ENCODE measurements at regions not wholly inside any gene's neighbourhood (a gene's known extent, or its start where the extent isn't known, plus 50 kb on each side); places are given as distances from the start of the nearest gene placed in this dataset.

GRCh38 chr5:143692342-143692741, 119.6 kb upstream of the HMHB1 start:
- DNase-seq, result no peak

DNA sequence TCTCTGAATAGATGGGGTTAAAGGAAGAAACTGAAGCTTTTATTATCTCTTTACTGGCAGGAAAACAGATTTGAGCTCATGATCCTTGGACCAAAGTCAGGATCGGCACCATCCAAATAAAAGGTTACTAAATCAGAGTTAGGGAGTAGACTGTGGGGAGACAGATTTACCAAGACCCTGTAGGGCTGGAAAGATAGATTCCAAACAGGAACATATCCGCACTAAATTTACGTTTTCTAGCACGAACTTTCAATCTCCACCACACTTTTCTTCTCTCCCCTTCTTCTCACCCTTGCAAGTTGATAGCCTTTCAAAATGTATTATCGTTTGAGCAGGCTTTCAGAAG, 120.0 kb upstream of the HMHB1 start:
- DNase-seq, result no peak

DNA sequence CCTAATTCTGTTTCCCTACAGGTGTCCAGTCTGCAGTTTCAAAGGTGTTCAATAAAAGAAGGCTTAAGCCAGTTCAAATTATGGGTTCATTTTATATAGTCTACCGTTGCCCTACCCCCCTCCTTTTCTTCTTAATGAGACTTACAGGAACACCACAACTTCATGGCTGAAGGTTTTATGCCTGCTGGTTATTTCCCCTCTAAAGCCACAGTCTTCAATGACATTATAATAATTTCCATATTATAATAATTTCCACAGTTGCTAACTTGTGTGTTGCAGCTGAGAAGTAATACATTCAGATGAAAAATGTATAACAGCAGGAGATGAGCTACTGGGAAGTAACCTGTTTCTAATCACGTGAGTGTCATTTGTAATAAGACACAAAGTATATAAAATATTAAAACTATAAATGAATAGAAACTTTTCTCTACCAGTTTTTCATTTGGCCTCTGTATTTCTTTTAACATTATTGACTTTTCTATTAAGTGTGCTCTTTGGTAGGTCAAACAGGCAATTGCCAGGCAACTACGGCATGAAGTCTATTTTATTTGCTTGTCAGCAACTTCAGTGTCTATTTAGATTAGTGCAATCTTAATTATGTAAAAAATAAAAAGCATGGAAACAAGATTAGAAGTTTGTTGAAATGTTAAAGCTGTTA, 120.5 kb upstream of the HMHB1 start:
- DNase-seq, result no peak

DNA sequence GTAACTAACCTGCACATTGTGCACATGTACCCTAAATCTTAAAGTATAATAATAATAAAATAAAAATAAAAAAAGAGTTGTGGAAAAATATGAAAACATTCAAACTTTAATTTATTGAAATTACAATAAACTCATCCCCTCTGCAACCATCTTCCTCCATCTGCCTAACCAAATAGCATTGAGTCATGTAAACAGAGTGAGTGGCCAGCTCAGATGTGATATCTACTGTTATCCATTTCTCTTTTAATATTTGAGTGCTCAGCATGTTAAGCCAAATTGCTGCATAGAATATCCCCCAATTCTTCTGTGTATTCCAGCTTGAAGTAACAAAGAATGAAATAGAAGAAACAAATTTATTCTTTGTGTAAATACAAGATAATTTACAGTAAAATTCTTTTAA, 124.4 kb upstream of the HMHB1 start:
- DNase-seq, result no peak

- DNase-seq, result no peak
These were observed 126.6 kb upstream of the HMHB1 start for GRCh38 chr5:143685246-143685815.

- DNase-seq, result no peak
These were observed 128.5 kb upstream of the HMHB1 start for GRCh38 chr5:143683459-143683858.

DNA sequence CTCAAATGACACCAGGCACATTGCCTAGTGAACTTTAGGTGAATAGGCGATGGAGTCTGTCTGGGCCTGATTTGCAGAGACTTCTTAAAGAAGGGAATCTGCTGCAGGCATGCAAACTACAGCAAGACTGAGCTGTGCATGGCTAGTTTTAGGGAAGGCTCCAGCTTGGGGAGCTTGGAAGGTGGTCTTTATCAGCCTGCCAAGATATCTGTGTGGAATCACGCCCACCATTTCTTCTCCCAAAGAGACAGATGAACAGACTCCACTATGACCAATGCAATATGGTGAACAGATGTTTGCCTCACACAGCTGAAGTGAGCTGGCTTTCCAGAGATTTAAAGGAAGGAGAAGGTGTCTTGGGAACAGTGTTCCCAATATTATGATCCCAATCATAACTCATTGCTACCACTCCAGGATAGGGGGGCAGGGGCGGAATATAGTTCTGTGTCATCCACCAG, 129.0 kb upstream of the HMHB1 start:
- DNase-seq, result no peak

- DNase-seq, result no peak
These were observed 129.6 kb upstream of the HMHB1 start for GRCh38 chr5:143682246-143682905.

DNA sequence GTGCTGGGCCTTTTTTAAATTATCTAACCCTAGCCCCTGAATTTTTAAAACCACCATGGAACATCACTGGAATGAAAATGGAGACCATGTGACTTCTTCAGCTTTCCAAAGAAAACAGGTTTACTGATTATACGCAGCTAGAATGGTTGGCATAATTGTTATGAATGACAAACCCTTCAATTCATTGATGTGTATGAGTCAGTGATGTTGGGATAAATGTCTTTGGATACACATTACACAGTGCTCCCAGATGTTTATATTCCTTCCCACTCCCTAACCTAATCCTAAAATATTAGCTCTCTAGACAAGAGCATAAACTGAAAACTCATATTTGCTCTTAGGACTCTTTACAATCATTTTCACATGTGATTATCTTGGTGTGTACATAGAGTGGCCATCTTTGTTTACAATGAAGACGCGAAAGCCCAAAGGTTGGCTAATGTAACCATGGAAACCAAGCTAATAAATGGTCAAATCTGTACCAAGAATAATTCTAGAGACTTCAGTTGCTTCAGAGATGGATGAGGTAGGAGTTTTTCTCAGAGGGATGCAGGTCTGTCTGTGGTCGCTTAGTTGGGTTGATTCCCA, 131.2 kb upstream of the HMHB1 start:
- no peak for DNase-seq

GRCh38 chr5:143679777-143680176, 132.2 kb upstream of the HMHB1 start:
- no peak for DNase-seq

GRCh38 chr5:143678148-143678905, 133.6 kb upstream of the HMHB1 start:
- no peak for DNase-seq

DNA sequence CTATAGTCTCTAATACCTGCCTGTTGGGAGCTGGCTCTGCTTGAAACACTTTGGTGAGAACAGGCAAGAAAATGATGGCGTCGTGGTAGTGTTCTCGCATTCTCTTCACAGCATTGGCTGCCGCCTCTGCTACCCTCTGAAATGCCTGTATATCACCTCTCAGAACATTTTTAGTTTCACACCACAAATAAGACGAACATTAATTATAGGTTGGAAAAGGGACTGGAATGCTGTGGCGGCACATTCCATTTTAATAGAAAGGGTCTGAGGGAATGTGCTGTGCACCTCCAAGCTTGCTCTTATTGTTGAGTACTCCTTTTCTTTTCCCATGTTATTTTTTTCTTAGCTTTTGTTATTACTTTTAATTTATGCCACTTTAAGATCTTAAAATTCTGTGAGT, 134.6 kb upstream of the HMHB1 start:
- no peak for DNase-seq

GRCh38 chr5:143676802-143677201, 135.2 kb upstream of the HMHB1 start:
- no peak for DNase-seq

- no peak for DNase-seq
These were observed 137.5 kb upstream of the HMHB1 start for GRCh38 chr5:143674469-143674786.

- DNase-seq, result no peak
These were observed 138.1 kb upstream of the HMHB1 start for GRCh38 chr5:143673676-143674468.

- no peak for DNase-seq
These were observed 139.2 kb upstream of the HMHB1 start for GRCh38 chr5:143672806-143673205.

- no peak for DNase-seq
These were observed 140.0 kb upstream of the HMHB1 start for GRCh38 chr5:143671674-143672569.

DNA sequence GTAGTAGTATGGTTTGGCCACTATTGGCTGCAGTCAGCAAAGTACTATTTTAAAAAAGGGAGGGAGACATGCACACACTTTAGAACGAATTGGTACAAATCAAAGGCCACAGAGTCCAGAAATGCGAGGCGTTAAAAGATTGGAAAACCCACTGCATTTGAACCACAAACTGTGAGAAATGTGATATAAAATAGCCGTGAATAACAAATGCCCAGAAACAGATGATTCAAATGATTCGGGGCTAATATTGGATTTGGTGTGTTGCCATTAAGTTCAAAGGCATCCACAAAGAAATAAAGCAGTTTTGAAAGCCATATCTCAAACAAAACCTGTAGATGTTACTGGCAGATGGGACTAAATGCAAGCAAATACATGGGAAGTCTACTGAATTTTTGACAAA, 140.9 kb upstream of the HMHB1 start:
- DNase-seq, result no peak

DNA sequence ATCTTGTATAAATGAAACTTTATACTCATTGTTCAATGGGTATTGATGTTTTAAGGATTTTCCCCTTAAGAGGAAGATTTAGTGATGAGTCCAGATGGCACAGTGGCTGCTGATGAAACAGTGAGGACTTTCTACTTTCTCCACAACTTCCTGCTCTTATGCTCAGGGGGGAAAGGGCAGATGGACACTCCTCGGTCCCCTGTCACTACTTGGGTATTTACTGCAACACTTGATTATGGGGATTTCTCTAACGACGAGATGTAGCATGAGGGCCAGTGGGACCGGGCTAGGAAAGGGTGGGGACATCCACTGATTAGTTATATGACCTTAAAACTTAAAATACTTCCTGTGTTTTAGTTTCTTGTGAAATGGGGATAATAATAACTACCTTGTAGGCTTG, 146.1 kb upstream of the HMHB1 start:
- DNase-seq, result no peak

DNA sequence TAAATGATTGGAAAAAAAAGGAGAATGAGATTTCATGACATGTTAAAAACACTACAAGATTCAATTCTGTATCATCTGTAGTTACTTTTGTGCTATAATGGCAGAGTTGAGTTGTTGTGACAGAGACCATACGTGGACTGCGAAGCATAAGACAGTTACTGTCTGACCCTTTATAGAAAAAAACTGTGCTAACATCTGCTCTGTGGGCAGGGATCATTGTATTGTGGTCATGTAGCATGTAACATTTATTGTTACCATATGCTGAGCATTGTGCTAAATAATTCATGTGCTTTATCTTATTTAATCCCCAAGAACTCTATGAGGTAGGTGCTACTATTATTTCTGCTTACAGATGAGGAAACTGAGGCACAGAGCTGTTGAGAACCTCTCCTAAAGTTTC, 147.3 kb upstream of the HMHB1 start:
- DNase-seq, result no peak

DNA sequence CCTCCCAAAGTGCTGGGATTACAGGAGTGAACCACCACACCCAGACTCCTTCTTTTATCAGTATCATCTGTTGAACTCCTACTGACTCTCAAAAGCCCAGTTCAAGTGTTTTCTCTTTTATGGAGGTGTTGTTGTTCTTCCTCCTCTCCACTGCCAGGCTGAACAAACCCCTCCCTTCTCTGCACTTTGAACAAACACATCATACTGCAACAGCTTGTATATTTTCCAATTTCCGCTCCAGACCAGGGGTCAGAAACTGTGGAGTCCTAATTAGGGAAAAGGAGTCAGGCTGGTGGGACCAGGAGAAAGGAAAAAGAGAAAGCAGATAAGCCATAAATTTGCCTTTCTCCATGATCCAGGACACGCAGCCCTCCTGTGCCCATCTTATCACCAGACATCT, 148.1 kb upstream of the HMHB1 start:
- no peak for DNase-seq

All from right kidney (tissue), 1 donor.